Neural cell (in vitro differentiated cells): ENCODE measurements at regions not wholly inside any gene's neighbourhood (a gene's known extent, or its start where the extent isn't known, plus 50 kb on each side); places are given as distances from the start of the nearest gene placed in this dataset.

ENCODE experiments used
- H2AFZ ChIP-seq: fragments of 200-600, 300-800 bp; sonication (generic), shearing (Covaris generic); 2 replicates; pipeline ENCODE4 v1.6.0; 2014; ENCODE audit warnings: low read depth, mild to moderate bottlenecking, antibody characterized with exemption, low read length, moderate library complexity
- H3F3A ChIP-seq: fragments of 200-600 bp; shearing (Covaris generic); 2 replicates; pipeline ENCODE4 v1.6.1; 2016; ENCODE audit warnings: mild to moderate bottlenecking, moderate library complexity, mixed read lengths, antibody characterized with exemption, low read length; ENCODE audit not compliant: insufficient read depth, poor library complexity, severe bottlenecking
- H3K27ac ChIP-seq: fragments of 200-600, 300-800 bp; sonication (generic), shearing (Covaris generic); 2 replicates; pipeline ENCODE4 v1.5.1; 2014; ENCODE audit warnings: mild to moderate bottlenecking, low read length, moderate library complexity
- H3K27me3 ChIP-seq: fragments of 300-800, 200-600 bp; sonication (generic), shearing (Covaris generic); 2 replicates; pipeline ENCODE4 v1.6.0; 2014; ENCODE audit warnings: mild to moderate bottlenecking, low read depth, low read length, moderate library complexity; ENCODE audit not compliant: insufficient read depth
- H3K36me3 ChIP-seq: fragments of 300-800, 200-600 bp; sonication (generic), shearing (Covaris generic); 2 replicates; pipeline ENCODE4 v1.5.1; 2014; ENCODE audit warnings: mild to moderate bottlenecking, antibody characterized with exemption, low read length, moderate library complexity; ENCODE audit not compliant: insufficient read depth
- H3K4me2 ChIP-seq: fragments of 300-800, 200-600 bp; sonication (generic), shearing (Covaris generic); 2 replicates; pipeline ENCODE4 v1.6.0; 2014; ENCODE audit warnings: mild to moderate bottlenecking, low read length
- H3K4me3 ChIP-seq: fragments of 300-800, 200-600 bp; sonication (generic), shearing (Covaris generic); 2 replicates; pipeline ENCODE4 v1.5.1; 2014; ENCODE audit warnings: mild to moderate bottlenecking, low read length, moderate library complexity
- H3K79me2 ChIP-seq: fragments of 200-600 bp; shearing (Covaris generic); replicated peaks from 2 replicates; pipeline ENCODE4 v1.6.0; 2014; ENCODE audit warnings: mild to moderate bottlenecking, low read length, moderate library complexity; ENCODE audit not compliant: insufficient read depth
- H3K9ac ChIP-seq: fragments of 300-800, 200-600 bp; sonication (generic), shearing (Covaris generic); 2 replicates; pipeline ENCODE4 v1.6.1; 2016; ENCODE audit warnings: mild to moderate bottlenecking, low read length, mixed read lengths
- H3K9me2 ChIP-seq: fragments of 200-600 bp; shearing (Covaris generic); 2 replicates; pipeline ENCODE4 v1.6.1; 2016; ENCODE audit warnings: mild to moderate bottlenecking, low read length, mixed read lengths; ENCODE audit not compliant: insufficient read depth
- H3K9me3 ChIP-seq: fragments of 200-600, 300-800 bp; sonication (generic), shearing (Covaris generic); 2 replicates; pipeline ENCODE4 v1.6.1; 2016; ENCODE audit warnings: mild to moderate bottlenecking, mixed run types, low read length, moderate library complexity, mixed read lengths
- H4K20me1 ChIP-seq: fragments of 200-600 bp; shearing (Covaris generic); 2 replicates; pipeline ENCODE4 v1.6.1; 2016; ENCODE audit warnings: mild to moderate bottlenecking, mixed run types; ENCODE audit not compliant: insufficient read depth
- CTCF ChIP-seq: fragments of 450-650 bp; IDR thresholded peaks from 2 replicates; pipeline ENCODE4 v1.5.1; 2014; ENCODE audit warnings: antibody characterized with exemption, mild to moderate bottlenecking, moderate library complexity; ENCODE audit not compliant: poor library complexity, severe bottlenecking
- EP300 ChIP-seq: fragments of 450-650 bp; conservative IDR thresholded peaks from 2 replicates; pipeline ENCODE4 v1.6.1; 2014; ENCODE audit warnings: antibody characterized with exemption, mild to moderate bottlenecking, moderate library complexity; ENCODE audit not compliant: poor library complexity, severe bottlenecking
- EZH2 ChIP-seq: fragments of 200-600, 300-800 bp; shearing (Covaris generic), sonication (generic); IDR thresholded peaks from 2 replicates; pipeline ENCODE4 v1.6.1; 2014; ENCODE audit warnings: antibody characterized with exemption, low read length, borderline replicate concordance, mild to moderate bottlenecking; ENCODE audit not compliant: insufficient read depth, poor library complexity, severe bottlenecking
- MXI1 ChIP-seq: fragments of 450-650 bp; conservative IDR thresholded peaks from 2 replicates; pipeline ENCODE4 v1.6.1; 2014; ENCODE audit warnings: antibody characterized with exemption, mild to moderate bottlenecking; ENCODE audit not compliant: poor library complexity, severe bottlenecking
- POLR2AphosphoS5 ChIP-seq: IDR thresholded peaks from 2 replicates; pipeline ENCODE4 v1.6.1; 2012
- RAD21 ChIP-seq: fragments of 450-650 bp; conservative IDR thresholded peaks from 2 replicates; pipeline ENCODE4 v1.6.1; 2014; ENCODE audit warnings: antibody characterized with exemption, mild to moderate bottlenecking, moderate library complexity
- REST ChIP-seq: IDR thresholded peaks from 2 replicates; pipeline ENCODE4 v1.6.1; 2012; ENCODE audit warnings: borderline replicate concordance
- SMC3 ChIP-seq: fragments of 450-650 bp; conservative IDR thresholded peaks from 2 replicates; pipeline ENCODE4 v1.6.1; 2014; ENCODE audit warnings: antibody characterized with exemption, mild to moderate bottlenecking, moderate library complexity; ENCODE audit not compliant: poor library complexity
- TAF1 ChIP-seq: IDR thresholded peaks from 2 replicates; pipeline ENCODE4 v1.6.1; 2012; ENCODE audit warnings: low read depth

DNA sequence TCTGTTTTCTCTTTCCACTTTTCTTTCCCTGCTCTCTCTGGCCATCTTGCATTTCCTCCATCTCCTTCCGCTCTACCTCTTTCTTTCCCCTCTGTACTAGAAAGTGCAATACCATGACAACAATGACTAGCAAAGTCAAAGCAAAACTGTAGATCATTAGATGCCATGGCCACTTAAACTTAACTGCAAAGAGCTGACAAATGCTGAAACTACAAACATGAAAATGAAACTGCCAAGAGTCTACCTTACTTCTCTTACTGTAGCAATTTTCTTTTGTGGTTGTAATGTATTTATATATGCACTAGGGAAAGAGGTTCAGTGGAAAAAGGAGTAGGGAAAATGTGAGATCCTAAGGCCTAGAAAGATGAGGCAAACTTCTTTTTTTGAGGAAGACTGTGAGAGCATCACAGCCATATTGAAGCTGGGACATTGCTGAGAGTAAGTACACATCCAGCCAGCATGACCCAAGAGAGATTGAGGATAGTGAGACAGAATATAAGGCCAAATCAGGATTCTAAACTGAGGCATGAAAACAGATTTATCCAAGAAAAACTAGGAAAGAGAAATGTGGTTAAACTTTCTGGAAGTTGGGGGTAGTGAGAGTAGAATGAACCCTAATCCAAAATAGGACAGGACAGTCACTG lies 276.6 kb upstream of the NAV3 start:
- Histone ChIP-seq H3K9me2 (no peaks in the 10 kb centered on the region), H2AFZ (no peak overlapping the region), H3K4me2 (no peak overlapping the region), H3K27me3 (no peaks in the 10 kb centered on the region), H3K9me3 (no peaks in the 10 kb centered on the region), H3K27ac (no peak overlapping the region), H3K79me2 (peaks cover 4% of the 10 kb centered on the region), H3K9ac (no peak overlapping the region), H3F3A (no peaks in the 10 kb centered on the region), H4K20me1 (no peaks in the 10 kb centered on the region), H3K36me3 (no peaks in the 10 kb centered on the region), H3K4me3 (no peak overlapping the region)
- TF ChIP-seq REST = no peak
- TF ChIP-seq RAD21 = no peak
- TF ChIP-seq EZH2 = no peak
- no peak for TF ChIP-seq POLR2AphosphoS5
- TF ChIP-seq CTCF = no peak
- TF ChIP-seq TAF1 = no peak
- TF ChIP-seq MXI1 = no peak
- TF ChIP-seq SMC3 = no peak
- TF ChIP-seq EP300 = no peak

DNA sequence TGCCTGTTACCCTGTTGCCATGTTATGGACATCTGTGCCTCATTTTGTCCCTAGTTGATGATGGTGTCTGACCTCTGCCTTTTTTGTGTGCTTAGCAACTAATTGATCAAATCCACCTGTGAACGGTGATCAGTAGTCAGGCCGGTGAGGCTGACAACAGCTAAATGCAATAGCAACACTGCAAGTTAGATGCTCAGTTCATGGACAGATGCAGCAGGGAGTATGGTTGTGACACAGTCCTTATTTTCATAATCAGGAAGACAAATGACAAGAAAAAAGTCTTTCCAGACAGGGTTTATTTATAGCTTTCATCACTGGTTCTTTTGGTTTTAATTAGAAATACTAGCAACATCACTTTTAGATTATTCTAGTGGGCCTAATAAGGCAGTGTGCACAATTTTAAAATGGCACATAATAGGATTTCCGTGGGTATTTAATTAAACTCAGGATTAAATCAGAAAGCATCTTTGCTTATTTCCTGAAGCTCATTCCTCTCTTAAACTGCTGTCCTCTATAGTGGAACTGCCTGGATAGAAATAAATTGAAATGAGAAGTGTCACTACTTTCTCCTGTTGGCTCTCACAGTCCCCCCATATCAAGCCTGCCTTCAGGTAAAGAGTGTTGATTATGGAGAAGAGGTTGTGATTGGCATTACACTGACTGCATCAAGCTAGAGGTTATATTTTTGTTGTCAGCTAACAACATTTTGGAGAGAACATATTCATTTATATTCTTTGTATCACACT lies 281.1 kb upstream of the NAV3 start:
- no peak overlapping the region for H3K4me2 ChIP-seq
- H3K36me3 ChIP-seq = no peaks in the 10 kb centered on the region
- no peak overlapping the region for H2AFZ ChIP-seq
- no peak overlapping the region for H3K27ac ChIP-seq
- H3K79me2 ChIP-seq = peaks cover 4% of the 10 kb centered on the region
- no peaks in the 10 kb centered on the region for H3K27me3 ChIP-seq
- no peaks in the 10 kb centered on the region for H3K9me3 ChIP-seq
- no peak overlapping the region for H3K9ac ChIP-seq
- H3K4me3 ChIP-seq = no peak overlapping the region
- no peaks in the 10 kb centered on the region for H3F3A ChIP-seq
- TF ChIP-seq MXI1 (no peak), SMC3 (no peak), EZH2 (no peak), EP300 (no peak), POLR2AphosphoS5 (no peak), CTCF (no peak), TAF1 (no peak), REST (no peak), RAD21 (no peak)
- no peaks in the 10 kb centered on the region for H3K9me2 ChIP-seq
- no peaks in the 10 kb centered on the region for H4K20me1 ChIP-seq
